ENCODE measurements at regions not wholly inside any gene's neighbourhood (a gene's known extent, or its start where the extent isn't known, plus 50 kb on each side); places are given as distances from the start of the nearest gene placed in this dataset.

GRCh38 chr7:136594739-136595144 is 273.7 kb upstream of the CHRM2 start:
- no peak for TF ChIP-seq CTCF (IDR thresholded peaks at IDR 0.05; ENCODE audit: insufficient read depth, low read depth, low read length)
- TF ChIP-seq EZH2 (IDR thresholded peaks at IDR 0.05; ENCODE audit: insufficient read depth, low read length) = no peak
